BJ (cell line): ENCODE measurements at regions not wholly inside any gene's neighbourhood (a gene's known extent, or its start where the extent isn't known, plus 50 kb on each side); places are given as distances from the start of the nearest gene placed in this dataset.

ENCODE experiments used
- CTCF ChIA-PET: fragments of 350-600 bp; formaldehyde crosslinking; extraction: SDS; loops from one replicate; lab custom pipeline; 2021; ENCODE audit warnings: antibody characterized with exemption, inconsistent platforms; lab: Yijun Ruan, JAX
- POLR2A ChIA-PET: fragments of 300-600 bp; sonication (Branson Sonifier 250); formaldehyde crosslinking; extraction: SDS; loops from one replicate; lab custom pipeline; 2021; ENCODE audit warnings: antibody characterized with exemption; lab: Charles Lee
- DNase-seq: peaks from one replicate; pipeline ENCODE4 v3.0.0-alpha.2; 2011; ENCODE audit warnings: low read depth
- H3K27me3 ChIP-seq: 2 replicates; pipeline ENCODE4 v1.6.0; 2011; ENCODE audit warnings: low read length; ENCODE audit not compliant: control insufficient read depth, insufficient read depth
- H3K36me3 ChIP-seq: 2 replicates; pipeline ENCODE4 v1.5.1; 2011; ENCODE audit warnings: low read length; ENCODE audit not compliant: control insufficient read depth, insufficient read depth
- H3K4me3 ChIP-seq: 2 replicates; pipeline ENCODE4 v1.5.1; 2011; ENCODE audit warnings: low read depth, mild to moderate bottlenecking, control low read depth, low read length
- TF ChIP-seq, protein P1 (sequence below): IDR thresholded peaks from 2 replicates; pipeline ENCODE4 v1.5.1; 2011; ENCODE audit warnings: low read depth, mild to moderate bottlenecking, control low read depth, inconsistent platforms, low read length, moderate library complexity; ENCODE audit not compliant: insufficient read depth

DNA sequence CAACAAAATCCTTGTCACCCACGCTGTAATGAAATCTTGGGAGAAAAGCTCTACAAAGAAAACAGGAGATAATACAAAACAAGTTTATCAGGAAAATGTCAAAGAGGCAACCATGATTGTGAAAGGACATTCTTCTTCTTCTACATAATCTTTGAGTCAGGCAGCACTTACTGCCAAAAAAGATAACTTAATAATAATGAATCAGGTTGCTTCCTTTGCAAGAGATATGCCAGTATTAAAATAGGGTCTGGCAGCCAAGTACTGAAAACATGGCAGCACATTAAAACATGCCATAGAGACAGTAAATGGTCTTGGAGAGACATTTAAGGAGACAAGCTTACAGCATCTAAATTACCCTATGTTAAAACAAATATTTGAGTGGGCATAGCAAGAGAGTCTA is 1573.4 kb downstream of the EFNA5 start:
- TF ChIP-seq, protein P1, sequence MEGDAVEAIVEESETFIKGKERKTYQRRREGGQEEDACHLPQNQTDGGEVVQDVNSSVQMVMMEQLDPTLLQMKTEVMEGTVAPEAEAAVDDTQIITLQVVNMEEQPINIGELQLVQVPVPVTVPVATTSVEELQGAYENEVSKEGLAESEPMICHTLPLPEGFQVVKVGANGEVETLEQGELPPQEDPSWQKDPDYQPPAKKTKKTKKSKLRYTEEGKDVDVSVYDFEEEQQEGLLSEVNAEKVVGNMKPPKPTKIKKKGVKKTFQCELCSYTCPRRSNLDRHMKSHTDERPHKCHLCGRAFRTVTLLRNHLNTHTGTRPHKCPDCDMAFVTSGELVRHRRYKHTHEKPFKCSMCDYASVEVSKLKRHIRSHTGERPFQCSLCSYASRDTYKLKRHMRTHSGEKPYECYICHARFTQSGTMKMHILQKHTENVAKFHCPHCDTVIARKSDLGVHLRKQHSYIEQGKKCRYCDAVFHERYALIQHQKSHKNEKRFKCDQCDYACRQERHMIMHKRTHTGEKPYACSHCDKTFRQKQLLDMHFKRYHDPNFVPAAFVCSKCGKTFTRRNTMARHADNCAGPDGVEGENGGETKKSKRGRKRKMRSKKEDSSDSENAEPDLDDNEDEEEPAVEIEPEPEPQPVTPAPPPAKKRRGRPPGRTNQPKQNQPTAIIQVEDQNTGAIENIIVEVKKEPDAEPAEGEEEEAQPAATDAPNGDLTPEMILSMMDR, result no peak
- no peak for DNase-seq

DNA sequence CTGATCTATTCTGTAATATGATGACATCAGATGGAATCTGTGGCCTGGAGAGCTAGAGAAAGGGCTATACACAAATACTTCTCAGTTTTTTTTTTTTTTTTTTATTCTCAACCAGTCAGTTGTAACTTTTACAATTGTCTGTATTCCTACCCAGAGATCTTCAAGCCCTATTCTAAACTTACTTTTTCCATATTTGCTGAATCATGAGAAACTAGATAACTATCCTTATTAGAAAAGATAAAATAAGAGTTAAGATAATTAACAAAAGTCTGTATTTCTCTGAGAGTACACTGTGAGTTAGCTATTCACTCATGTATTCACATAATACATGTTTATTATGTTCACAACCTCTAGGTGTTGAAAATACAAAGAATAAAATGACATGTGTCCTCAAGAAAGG is 1575.9 kb downstream of the EFNA5 start:
- no peaks in the 10 kb centered on the region for H3K27me3 ChIP-seq
- ChIA-PET CTCF (no interaction called here), POLR2A (no interaction called here)
- no peak overlapping the region for H3K4me3 ChIP-seq
- TF ChIP-seq, protein P1, result no peak
- no peak for DNase-seq
- no peaks in the 10 kb centered on the region for H3K36me3 ChIP-seq

More for the DNA sequence above, 1573.4 kb downstream of the EFNA5 start:
- ChIA-PET CTCF (no interaction called here), POLR2A (interaction anchor here (0.7 kb wide), 1 partner anchor 45 kb away, joined by 3 read pairs; no protein-coding TSS in a partner anchor)
- H3K4me3 ChIP-seq, result no peak overlapping the region
- H3K36me3 ChIP-seq, result no peaks in the 10 kb centered on the region
- no peaks in the 10 kb centered on the region for H3K27me3 ChIP-seq

- Histone ChIP-seq H3K27me3 (no peaks in the 10 kb centered on the region), H3K4me3 (no peak overlapping the region), H3K36me3 (no peaks in the 10 kb centered on the region)
- ChIA-PET CTCF (no interaction called here), POLR2A (no interaction called here)
- DNase-seq, result no peak
- TF ChIP-seq, protein P1, result no peak
These were observed 1576.5 kb downstream of the EFNA5 start for GRCh38 chr5:106094204-106094607.

DNA sequence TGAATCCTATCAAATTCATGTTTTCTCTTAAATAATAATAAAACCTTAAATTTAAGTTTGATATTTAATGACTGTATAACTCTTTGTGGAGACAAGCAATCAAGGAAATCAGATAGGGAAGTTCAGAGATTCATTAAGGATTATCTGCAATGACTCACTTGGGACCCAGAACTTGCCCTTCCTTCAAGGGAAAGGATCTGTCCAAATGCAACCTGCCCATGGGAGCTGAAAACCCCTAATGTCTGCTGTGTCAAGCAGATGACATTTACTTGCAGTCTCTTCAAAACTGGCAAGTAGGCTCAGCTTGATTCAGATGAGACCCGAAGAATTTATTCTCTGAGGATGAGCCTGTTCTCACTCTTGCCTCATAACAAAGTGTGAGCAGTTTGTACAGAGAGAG is 1577.6 kb downstream of the EFNA5 start:
- DNase-seq, result no peak
- Histone ChIP-seq H3K27me3 (no peaks in the 10 kb centered on the region), H3K4me3 (no peak overlapping the region), H3K36me3 (no peaks in the 10 kb centered on the region)
- ChIA-PET POLR2A (no interaction called here), CTCF (no interaction called here)
- TF ChIP-seq, protein P1, result no peak

DNA sequence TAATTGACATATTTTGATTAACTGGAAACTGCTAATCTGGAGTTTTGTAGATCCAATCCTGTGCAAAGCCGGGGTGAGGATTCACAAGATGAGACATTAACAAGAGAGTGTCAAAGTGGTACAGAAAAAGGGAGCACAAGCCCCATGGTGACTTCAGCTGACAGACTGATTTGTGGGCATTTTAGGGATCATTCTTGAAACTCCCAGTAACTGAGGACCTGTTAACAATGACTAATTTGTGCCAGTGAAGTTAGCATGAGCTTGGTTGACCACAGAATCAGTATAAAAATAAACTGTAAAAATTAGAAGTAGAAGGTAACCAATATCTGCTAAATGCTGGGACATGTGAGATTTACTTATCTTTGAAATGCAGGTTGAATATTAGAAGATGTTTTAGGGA is 1578.3 kb downstream of the EFNA5 start:
- DNase-seq, result no peak
- Histone ChIP-seq H3K27me3 (no peaks in the 10 kb centered on the region), H3K4me3 (no peak overlapping the region), H3K36me3 (no peaks in the 10 kb centered on the region)
- TF ChIP-seq, protein P1, result no peak
- ChIA-PET CTCF (interaction anchor here (0.7 kb wide), 1 partner anchor 78 kb away, joined by 3 read pairs; no protein-coding TSS in a partner anchor), POLR2A (no interaction called here)
